ENCODE measurements at regions not wholly inside any gene's neighbourhood (a gene's known extent, or its start where the extent isn't known, plus 50 kb on each side); places are given as distances from the start of the nearest gene placed in this dataset.

- Histone ChIP-seq H4K20me1 (ENCODE audit: insufficient read depth, low read length) (no peaks in the 10 kb centered on the region), H2AFZ (ENCODE audit: insufficient read depth, low read depth, low read length, poor library complexity, severe bottlenecking) (peak overlapping the region; percentile 18), H3K79me2 (ENCODE audit: insufficient read depth, low read length) (no peaks in the 10 kb centered on the region), H3K4me3 (replicated peaks in 1 of 3; ENCODE audit: low read depth in 2 of 3, low read length in 3 of 3) (no peak overlapping the region), H3K9me3 (replicated peaks in 1 of 2; ENCODE audit: control insufficient read depth in 1 of 2, insufficient read depth in 1 of 2, low read length in 2 of 2) (no peaks in the 10 kb centered on the region), H3K9ac (ENCODE audit: insufficient read depth, low read length, poor library complexity, severe bottlenecking) (no peak overlapping the region), H3K27me3 (ENCODE audit: control insufficient read depth in 2 of 2, insufficient read depth in 2 of 2, low read length in 2 of 2) (no peaks in the 10 kb centered on the region), H3K4me1 (ENCODE audit: control insufficient read depth in 1 of 2, insufficient read depth in 2 of 2, low read length in 2 of 2) (peaks cover 8 to 14% of the 10 kb centered on the region in 2 donors), H3K36me3 (replicated peaks in 1 of 2; ENCODE audit: control insufficient read depth in 1 of 2, insufficient read depth in 2 of 2, low read length in 2 of 2) (no peaks in the 10 kb centered on the region), H3K4me2 (replicated peaks; ENCODE audit: extremely low read depth, low read length, poor library complexity, severe bottlenecking) (peak overlapping the region; percentile 43), H3K27ac (ENCODE audit: low read depth in 1 of 2, low read length in 2 of 2) (peak overlapping the region in 1 of 2 donors; percentile 79)
- 94% methylated on average over 2 of the region's 6 CpGs for WGBS (ENCODE audit: insufficient coverage)
- Mint-ChIP-seq H3K36me3 (no peaks in the 10 kb centered on the region), H3K4me1 (peaks cover 10% of the 10 kb centered on the region), H3K27me3 (ENCODE audit: low read depth in 3 of 3) (no peaks in the 10 kb centered on the region), H3K4me3 (peak overlapping the region in 1 of 2 donors; percentile 12), H3K27ac (peak overlapping the region; percentile 72 to 93 (median 86)), H3K9me3 (peaks cover 0 to 5% (median under 1%) of the 10 kb centered on the region in 7 donors)
- intact Hi-C loops (cut with micrococcal nuclease): loop anchor here in 1 of 2 donors (10.0 kb wide), 1 partner anchor 1985 kb away; no protein-coding TSS in a partner anchor
- no peak for TF ChIP-seq CTCF (IDR thresholded peaks at IDR 0.05)
- peak; percentile 70 to 96 (median 80) for DNase-seq
Measured at GRCh38 chr7:17680026-17680425, 260.3 kb downstream of the SNX13 start.

- no peak overlapping the region for H2AFZ ChIP-seq (ENCODE audit: insufficient read depth, low read depth, low read length, poor library complexity, severe bottlenecking)
- no peaks in the 10 kb centered on the region for H3K36me3 ChIP-seq (replicated peaks in 1 of 2; ENCODE audit: control insufficient read depth in 1 of 2, insufficient read depth in 2 of 2, low read length in 2 of 2)
- no peaks in the 10 kb centered on the region for H3K79me2 ChIP-seq (ENCODE audit: insufficient read depth, low read length)
- Mint-ChIP-seq H3K4me3 (no peak overlapping the region), H3K36me3 (no peaks in the 10 kb centered on the region), H3K27me3 (ENCODE audit: low read depth in 3 of 3) (no peaks in the 10 kb centered on the region), H3K4me1 (peaks cover 10% of the 10 kb centered on the region), H3K9me3 (peaks cover 0 to 9% (median 2%) of the 10 kb centered on the region in 7 donors), H3K27ac (peak overlapping the region in 5 of 7 donors; percentile 72 to 91 (median 86))
- 55% methylated on average over 5 of the region's 5 CpGs for WGBS (ENCODE audit: insufficient coverage)
- peak; percentile 82 for TF ChIP-seq CTCF (IDR thresholded peaks at IDR 0.05)
- DNase-seq: peak in 2 of 3 donors; percentile 21 to 30
- intact Hi-C loops (cut with micrococcal nuclease): loop anchor here in 1 of 2 donors (10.0 kb wide), 1 partner anchor 1984 kb away; no protein-coding TSS in a partner anchor
- H3K9me3 ChIP-seq (replicated peaks in 1 of 2; ENCODE audit: control insufficient read depth in 1 of 2, insufficient read depth in 1 of 2, low read length in 2 of 2): no peaks in the 10 kb centered on the region
- no peak overlapping the region for H3K4me3 ChIP-seq (replicated peaks in 1 of 3; ENCODE audit: low read depth in 2 of 3, low read length in 3 of 3)
- no peak overlapping the region for H3K9ac ChIP-seq (ENCODE audit: insufficient read depth, low read length, poor library complexity, severe bottlenecking)
- no peak overlapping the region for H3K27ac ChIP-seq (ENCODE audit: low read depth in 1 of 2, low read length in 2 of 2)
- peak overlapping the region; percentile 43 for H3K4me2 ChIP-seq (replicated peaks; ENCODE audit: extremely low read depth, low read length, poor library complexity, severe bottlenecking)
- H4K20me1 ChIP-seq (ENCODE audit: insufficient read depth, low read length): no peaks in the 10 kb centered on the region
- H3K27me3 ChIP-seq (ENCODE audit: control insufficient read depth in 2 of 2, insufficient read depth in 2 of 2, low read length in 2 of 2): no peaks in the 10 kb centered on the region
- H3K4me1 ChIP-seq (ENCODE audit: control insufficient read depth in 1 of 2, insufficient read depth in 2 of 2, low read length in 2 of 2): peaks cover 8 to 14% of the 10 kb centered on the region in 2 donors
Measured at GRCh38 chr7:17680943-17681351, 259.3 kb downstream of the SNX13 start.

Data from CD14-positive monocyte (primary cell).